ENCODE measurements at regions not wholly inside any gene's neighbourhood (a gene's known extent, or its start where the extent isn't known, plus 50 kb on each side); places are given as distances from the start of the nearest gene placed in this dataset.

GRCh38 chr5:21173526-21173925 lies 1185.5 kb upstream of the CDH18 start:
- TF ChIP-seq POLR2AphosphoS5 (IDR thresholded peaks at IDR 0.05) = no peak
- no peak for TF ChIP-seq EP300 (IDR thresholded peaks at IDR 0.05)
- TF ChIP-seq CTCF (IDR thresholded peaks at IDR 0.05) = no peak
- no peak for TF ChIP-seq POLR2A (IDR thresholded peaks at IDR 0.05)
- Histone ChIP-seq H3K36me3 (no peaks in the 10 kb centered on the region), H3K27ac (no peak overlapping the region), H3K9me3 (no peaks in the 10 kb centered on the region), H3K4me1 (no peaks in the 10 kb centered on the region), H3K4me3 (no peak overlapping the region), H3K27me3 (no peaks in the 10 kb centered on the region)
- ATAC-seq = no peak
- 78 to 88% methylated on average over 1 to 2 of the region's 2 CpGs for WGBS, 2 donors (ENCODE audit: low coverage in 1 of 2)

- Histone ChIP-seq H3K4me1 (no peaks in the 10 kb centered on the region), H3K9me3 (no peaks in the 10 kb centered on the region), H3K27me3 (no peaks in the 10 kb centered on the region), H3K36me3 (no peaks in the 10 kb centered on the region), H3K27ac (no peak overlapping the region), H3K4me3 (no peak overlapping the region)
- WGBS, 2 donors (ENCODE audit: low coverage in 1 of 2) = 42 to 50% methylated on average over 2 of the region's 2 CpGs
- ATAC-seq = no peak
- TF ChIP-seq EP300 (IDR thresholded peaks at IDR 0.05) = no peak
- TF ChIP-seq POLR2A (IDR thresholded peaks at IDR 0.05) = no peak
- TF ChIP-seq CTCF (IDR thresholded peaks at IDR 0.05) = no peak
- TF ChIP-seq POLR2AphosphoS5 (IDR thresholded peaks at IDR 0.05) = no peak
Observed at GRCh38 chr5:21173036-21173435, 1185.0 kb upstream of the CDH18 start.

GRCh38 chr5:21171038-21171437 lies 1183.0 kb upstream of the CDH18 start:
- no peak overlapping the region for H3K27ac ChIP-seq

GRCh38 chr5:21168557-21168956 lies 1180.6 kb upstream of the CDH18 start:
- Histone ChIP-seq H3K4me1 (no peaks in the 10 kb centered on the region), H3K27ac (no peak overlapping the region), H3K27me3 (no peaks in the 10 kb centered on the region), H3K4me3 (no peak overlapping the region), H3K9me3 (no peaks in the 10 kb centered on the region), H3K36me3 (no peaks in the 10 kb centered on the region)
- no peak for ATAC-seq
- TF ChIP-seq POLR2AphosphoS5 (IDR thresholded peaks at IDR 0.05) = no peak
- TF ChIP-seq EP300 (IDR thresholded peaks at IDR 0.05) = no peak
- WGBS, 2 donors (ENCODE audit: low coverage in 1 of 2) = 65 to 72% methylated on average over 2 of the region's 2 CpGs

More at GRCh38 chr5:21171038-21171437, 1183.0 kb upstream of the CDH18 start:
- no peaks in the 10 kb centered on the region for H3K9me3 ChIP-seq
- H3K4me1 ChIP-seq = no peaks in the 10 kb centered on the region
- TF ChIP-seq POLR2AphosphoS5 (IDR thresholded peaks at IDR 0.05) (no peak), POLR2A (IDR thresholded peaks at IDR 0.05) (no peak), CTCF (IDR thresholded peaks at IDR 0.05) (no peak), EP300 (IDR thresholded peaks at IDR 0.05) (no peak)
- H3K4me3 ChIP-seq = no peak overlapping the region
- ATAC-seq = no peak
- no peaks in the 10 kb centered on the region for H3K36me3 ChIP-seq
- no peaks in the 10 kb centered on the region for H3K27me3 ChIP-seq

- WGBS, 2 donors (ENCODE audit: low coverage in 1 of 2) = 20 to 56% methylated on average over 2 to 6 of the region's 6 CpGs
- Histone ChIP-seq H3K27me3 (no peaks in the 10 kb centered on the region), H3K27ac (no peak overlapping the region), H3K4me3 (no peak overlapping the region), H3K9me3 (no peaks in the 10 kb centered on the region), H3K36me3 (no peaks in the 10 kb centered on the region), H3K4me1 (no peaks in the 10 kb centered on the region)
- no peak for ATAC-seq
- TF ChIP-seq EP300 (IDR thresholded peaks at IDR 0.05) = no peak
- TF ChIP-seq POLR2AphosphoS5 (IDR thresholded peaks at IDR 0.05) = no peak
- TF ChIP-seq CTCF (IDR thresholded peaks at IDR 0.05) = no peak
- TF ChIP-seq POLR2A (IDR thresholded peaks at IDR 0.05) = no peak
Observed at GRCh38 chr5:21165344-21165743, 1177.3 kb upstream of the CDH18 start.
